IMR-90 (cell line): ENCODE measurements at regions not wholly inside any gene's neighbourhood (a gene's known extent, or its start where the extent isn't known, plus 50 kb on each side); places are given as distances from the start of the nearest gene placed in this dataset.

ENCODE experiments used
- SMC3 ChIP-seq: fragments of 150-350 bp; IDR thresholded peaks from 2 replicates; pipeline ENCODE4 v1.6.1; 2016; ENCODE audit warnings: low read depth, mild to moderate bottlenecking, antibody characterized with exemption, low read length, moderate library complexity
- TF ChIP-seq, protein P1 (sequence below): conservative IDR thresholded peaks from 2 replicates; pipeline ENCODE4 v1.5.1; 2012; ENCODE audit warnings: mild to moderate bottlenecking, low read depth, low read length, improper control_type of control experiment

DNA sequence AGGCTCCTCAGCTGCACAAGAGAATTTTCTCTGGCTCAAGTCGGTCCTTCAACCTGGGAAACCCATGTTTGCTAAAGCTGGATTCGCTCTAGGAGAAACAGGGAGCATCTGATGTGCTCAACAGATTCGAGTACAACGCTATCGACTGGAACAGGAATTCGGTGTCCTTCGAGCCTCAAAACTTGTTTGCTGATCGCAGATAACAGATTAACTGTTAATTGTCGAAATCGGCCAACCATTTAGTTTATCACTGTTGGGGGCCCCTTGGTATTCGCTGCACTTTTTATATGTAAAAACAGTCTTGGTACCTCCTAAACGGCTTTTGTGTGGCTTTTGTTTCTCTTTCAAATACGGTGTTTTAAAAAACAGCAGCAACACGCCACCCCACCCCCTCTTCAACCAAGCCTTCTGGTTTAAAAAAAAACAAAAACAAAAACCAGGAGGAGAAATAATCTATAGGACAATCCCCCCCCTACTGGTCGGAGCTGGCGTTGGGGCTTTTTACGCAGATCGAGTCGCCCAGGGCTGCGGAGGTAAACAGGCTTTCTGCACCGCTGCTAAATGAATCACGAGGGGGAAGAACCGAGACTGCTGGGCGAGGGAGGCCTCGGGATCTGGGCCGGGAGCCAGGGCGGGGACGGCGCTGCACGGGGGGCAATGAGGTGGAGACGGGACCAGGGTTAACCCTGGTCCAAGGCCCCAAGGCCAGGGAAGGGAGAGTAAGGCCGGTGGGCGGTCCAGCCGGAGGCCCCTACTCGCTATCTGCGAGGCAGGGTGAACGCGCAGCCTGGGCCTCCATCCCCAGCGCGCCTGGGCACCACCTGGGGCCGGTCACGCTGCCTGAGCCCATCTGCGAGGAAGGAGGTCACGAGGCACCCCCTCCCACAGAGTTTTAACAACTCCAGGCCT lies 71.7 kb upstream of the BCOR start:
- TF ChIP-seq, protein P1, sequence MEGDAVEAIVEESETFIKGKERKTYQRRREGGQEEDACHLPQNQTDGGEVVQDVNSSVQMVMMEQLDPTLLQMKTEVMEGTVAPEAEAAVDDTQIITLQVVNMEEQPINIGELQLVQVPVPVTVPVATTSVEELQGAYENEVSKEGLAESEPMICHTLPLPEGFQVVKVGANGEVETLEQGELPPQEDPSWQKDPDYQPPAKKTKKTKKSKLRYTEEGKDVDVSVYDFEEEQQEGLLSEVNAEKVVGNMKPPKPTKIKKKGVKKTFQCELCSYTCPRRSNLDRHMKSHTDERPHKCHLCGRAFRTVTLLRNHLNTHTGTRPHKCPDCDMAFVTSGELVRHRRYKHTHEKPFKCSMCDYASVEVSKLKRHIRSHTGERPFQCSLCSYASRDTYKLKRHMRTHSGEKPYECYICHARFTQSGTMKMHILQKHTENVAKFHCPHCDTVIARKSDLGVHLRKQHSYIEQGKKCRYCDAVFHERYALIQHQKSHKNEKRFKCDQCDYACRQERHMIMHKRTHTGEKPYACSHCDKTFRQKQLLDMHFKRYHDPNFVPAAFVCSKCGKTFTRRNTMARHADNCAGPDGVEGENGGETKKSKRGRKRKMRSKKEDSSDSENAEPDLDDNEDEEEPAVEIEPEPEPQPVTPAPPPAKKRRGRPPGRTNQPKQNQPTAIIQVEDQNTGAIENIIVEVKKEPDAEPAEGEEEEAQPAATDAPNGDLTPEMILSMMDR, result peak; percentile 64
- TF ChIP-seq SMC3, result peak; percentile 45
